HEK293 (cell line): ENCODE measurements at regions not wholly inside any gene's neighbourhood (a gene's known extent, or its start where the extent isn't known, plus 50 kb on each side); places are given as distances from the start of the nearest gene placed in this dataset.

Source experiments
- ZNF214 ChIP-seq: fragments of 450-650 bp; formaldehyde crosslinking; IDR thresholded peaks from 2 replicates; pipeline ENCODE4 v1.5.1; 2017; ENCODE audit warnings: missing biosample characterization, mild to moderate bottlenecking, missing genetic modification characterization, borderline replicate concordance
- ZNF561 ChIP-seq: fragments of 450-650 bp; IDR thresholded peaks from 2 replicates; pipeline ENCODE4 v1.5.1; 2018; ENCODE audit warnings: missing biosample characterization, missing genetic modification characterization, borderline replicate concordance
- ZNF658 ChIP-seq: fragments of 450-650 bp; formaldehyde crosslinking; IDR thresholded peaks from 2 replicates; pipeline ENCODE4; 2016; ENCODE audit warnings: missing biosample characterization, missing genetic modification characterization
- TF ChIP-seq, protein P1 (sequence below): fragments of 450-650 bp; formaldehyde crosslinking; IDR thresholded peaks from 2 replicates; pipeline ENCODE4 v1.5.1; 2016; ENCODE audit warnings: missing biosample characterization, missing genetic modification characterization
- TF ChIP-seq, protein P2 (sequence below): fragments of 450-650 bp; formaldehyde crosslinking; IDR thresholded peaks from 2 replicates; pipeline ENCODE4 v1.5.1; 2016; ENCODE audit warnings: missing biosample characterization, missing genetic modification characterization

DNA sequence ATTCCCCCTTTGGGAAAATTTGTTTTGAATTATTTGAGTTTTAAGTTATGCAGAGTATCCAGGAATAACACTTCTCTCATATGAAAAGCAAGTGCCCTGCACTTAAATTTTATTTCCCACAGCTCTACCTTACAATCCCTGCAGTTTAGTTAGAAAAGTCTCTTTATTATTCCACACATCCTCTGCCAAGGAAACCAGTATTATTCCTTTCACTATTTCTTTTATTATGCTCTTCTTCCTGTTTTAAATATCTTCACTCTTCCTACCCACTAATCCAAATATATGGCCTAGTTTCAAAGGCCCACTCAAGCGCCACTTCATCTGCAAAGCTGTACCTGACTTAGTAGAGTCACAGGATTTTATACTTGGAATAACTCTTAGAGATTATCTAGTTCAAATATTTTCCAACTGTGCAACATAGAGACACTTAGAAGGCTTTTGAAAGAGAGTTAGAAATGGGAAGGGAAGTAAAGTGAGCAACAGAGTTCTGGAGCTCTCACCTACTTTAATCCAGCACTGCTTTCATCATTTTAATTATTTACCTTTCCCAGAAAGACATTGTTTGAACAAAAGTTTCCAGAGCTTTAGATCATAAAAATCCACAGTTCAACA lies 97.2 kb upstream of the LYPLAL1 start:
- TF ChIP-seq, protein P1, sequence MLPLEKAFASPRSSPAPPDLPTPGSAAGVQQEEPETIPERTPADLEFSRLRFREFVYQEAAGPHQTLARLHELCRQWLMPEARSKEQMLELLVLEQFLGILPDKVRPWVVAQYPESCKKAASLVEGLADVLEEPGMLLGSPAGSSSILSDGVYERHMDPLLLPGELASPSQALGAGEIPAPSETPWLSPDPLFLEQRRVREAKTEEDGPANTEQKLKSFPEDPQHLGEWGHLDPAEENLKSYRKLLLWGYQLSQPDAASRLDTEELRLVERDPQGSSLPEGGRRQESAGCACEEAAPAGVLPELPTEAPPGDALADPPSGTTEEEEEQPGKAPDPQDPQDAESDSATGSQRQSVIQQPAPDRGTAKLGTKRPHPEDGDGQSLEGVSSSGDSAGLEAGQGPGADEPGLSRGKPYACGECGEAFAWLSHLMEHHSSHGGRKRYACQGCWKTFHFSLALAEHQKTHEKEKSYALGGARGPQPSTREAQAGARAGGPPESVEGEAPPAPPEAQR (tag by site-specific recombination) = no peak
- TF ChIP-seq ZNF561 (tag by site-specific recombination) = no peak
- TF ChIP-seq ZNF214 (tag by site-specific recombination) = no peak
- TF ChIP-seq, protein P2, sequence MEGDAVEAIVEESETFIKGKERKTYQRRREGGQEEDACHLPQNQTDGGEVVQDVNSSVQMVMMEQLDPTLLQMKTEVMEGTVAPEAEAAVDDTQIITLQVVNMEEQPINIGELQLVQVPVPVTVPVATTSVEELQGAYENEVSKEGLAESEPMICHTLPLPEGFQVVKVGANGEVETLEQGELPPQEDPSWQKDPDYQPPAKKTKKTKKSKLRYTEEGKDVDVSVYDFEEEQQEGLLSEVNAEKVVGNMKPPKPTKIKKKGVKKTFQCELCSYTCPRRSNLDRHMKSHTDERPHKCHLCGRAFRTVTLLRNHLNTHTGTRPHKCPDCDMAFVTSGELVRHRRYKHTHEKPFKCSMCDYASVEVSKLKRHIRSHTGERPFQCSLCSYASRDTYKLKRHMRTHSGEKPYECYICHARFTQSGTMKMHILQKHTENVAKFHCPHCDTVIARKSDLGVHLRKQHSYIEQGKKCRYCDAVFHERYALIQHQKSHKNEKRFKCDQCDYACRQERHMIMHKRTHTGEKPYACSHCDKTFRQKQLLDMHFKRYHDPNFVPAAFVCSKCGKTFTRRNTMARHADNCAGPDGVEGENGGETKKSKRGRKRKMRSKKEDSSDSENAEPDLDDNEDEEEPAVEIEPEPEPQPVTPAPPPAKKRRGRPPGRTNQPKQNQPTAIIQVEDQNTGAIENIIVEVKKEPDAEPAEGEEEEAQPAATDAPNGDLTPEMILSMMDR (tag by site-specific recombination) = no peak
- no peak for TF ChIP-seq ZNF658 (tag by site-specific recombination)
